GM21515 (cell line): ENCODE measurements at regions not wholly inside any gene's neighbourhood (a gene's known extent, or its start where the extent isn't known, plus 50 kb on each side); places are given as distances from the start of the nearest gene placed in this dataset.

Experiments used
- ATAC-seq: cut with Tn5 transposase; IDR thresholded peaks from one replicate; pipeline ENCODE4 v1.9.1; 2021; ENCODE audit not compliant: unreplicated experiment

DNA sequence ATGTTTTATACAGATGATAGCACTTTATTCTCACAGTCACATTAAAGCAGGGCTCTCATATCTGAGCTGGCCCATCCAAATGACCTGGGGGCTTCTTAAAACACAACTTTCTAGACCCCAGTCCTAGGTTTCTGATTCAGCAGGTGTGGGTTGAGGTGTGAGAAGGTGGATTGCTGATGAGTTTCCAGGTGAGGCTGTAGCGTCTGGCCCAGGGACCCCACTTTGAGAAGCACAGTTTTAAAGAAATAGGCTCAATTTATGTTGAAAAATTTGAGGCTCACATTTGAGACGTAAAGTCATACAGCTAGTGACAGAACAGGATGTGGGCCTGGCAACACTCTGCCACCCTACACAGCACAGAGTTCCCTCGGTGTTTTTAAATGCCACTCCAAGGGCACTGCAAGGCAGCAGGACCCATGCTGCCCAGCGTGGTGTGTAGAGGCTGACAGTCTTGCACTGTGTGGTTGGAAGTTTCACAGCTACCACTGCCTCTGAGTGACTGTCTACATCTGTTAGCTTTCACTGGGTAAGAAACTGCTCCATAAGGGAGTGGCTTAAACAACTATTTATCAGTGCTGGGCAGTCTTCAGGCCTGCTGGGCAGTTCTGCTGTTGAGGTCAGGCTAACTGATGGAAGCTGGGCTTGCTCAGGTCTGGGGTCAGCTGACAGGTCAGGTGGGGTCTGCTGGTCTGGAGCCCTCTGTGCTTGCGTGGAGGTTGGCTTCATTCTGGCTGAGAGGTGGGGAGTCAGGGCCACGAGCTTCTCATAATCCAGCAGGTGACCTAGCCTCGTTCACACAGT lies 319.7 kb downstream of the CXCL12 start:
- no peak for ATAC-seq

DNA sequence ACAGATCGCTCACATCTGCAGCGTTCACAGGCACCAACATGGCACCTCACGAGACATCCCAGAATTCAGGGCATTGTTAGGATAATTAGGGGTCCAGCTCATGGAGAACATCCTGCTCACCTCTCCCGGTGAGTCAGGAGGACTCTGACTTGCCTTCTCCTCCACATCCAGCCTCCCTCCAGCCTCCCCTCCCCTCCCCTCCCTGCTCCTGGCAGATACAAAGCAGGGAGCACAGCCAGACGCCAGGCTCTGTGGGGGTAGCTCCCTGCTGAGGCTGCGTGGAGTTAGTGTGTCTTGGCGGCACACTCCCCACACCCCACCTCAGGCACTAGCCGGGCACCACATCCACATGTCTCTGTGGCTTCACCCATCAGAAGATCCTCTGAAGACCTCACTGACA lies 320.6 kb downstream of the CXCL12 start:
- ATAC-seq: no peak

DNA sequence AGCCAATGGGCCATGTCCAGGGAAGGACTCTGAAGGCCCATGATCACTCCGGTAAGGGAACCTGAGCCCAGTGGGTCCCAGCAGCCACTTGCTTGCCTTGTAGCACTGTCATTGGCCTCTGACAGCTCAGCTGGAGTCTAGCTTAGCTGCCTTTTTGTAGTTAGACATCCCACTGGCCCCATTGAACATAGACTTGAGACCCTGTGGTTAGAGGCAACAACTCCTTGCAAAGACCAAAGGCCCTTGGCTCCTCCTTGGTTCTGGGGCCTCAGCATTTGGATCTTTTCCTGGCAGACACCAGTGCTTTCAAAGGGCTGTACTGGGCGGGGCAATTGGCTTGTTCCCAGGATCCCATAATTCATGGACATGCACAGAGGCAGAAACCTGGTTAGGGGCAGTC lies 321.2 kb downstream of the CXCL12 start:
- no peak for ATAC-seq

DNA sequence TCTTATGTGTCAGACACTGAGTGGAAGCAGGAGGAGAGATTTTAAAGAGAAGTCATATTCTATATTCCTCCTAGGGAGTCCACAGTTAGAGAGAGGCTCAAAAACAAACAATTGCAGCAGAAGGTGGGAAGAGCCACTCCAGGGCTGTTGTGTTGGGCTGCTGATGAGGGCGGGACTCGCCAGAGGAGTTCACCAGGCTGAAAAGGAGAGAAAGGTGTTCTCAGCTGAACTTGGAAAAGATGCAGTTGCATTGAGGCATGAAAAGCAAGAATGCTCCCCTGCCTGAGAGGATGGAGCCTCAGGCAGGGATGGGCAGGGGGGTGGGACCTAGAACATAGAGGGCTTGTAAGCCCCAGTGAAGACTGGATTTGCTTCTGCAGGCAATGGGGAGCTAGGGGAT lies 324.2 kb downstream of the CXCL12 start:
- no peak for ATAC-seq

DNA sequence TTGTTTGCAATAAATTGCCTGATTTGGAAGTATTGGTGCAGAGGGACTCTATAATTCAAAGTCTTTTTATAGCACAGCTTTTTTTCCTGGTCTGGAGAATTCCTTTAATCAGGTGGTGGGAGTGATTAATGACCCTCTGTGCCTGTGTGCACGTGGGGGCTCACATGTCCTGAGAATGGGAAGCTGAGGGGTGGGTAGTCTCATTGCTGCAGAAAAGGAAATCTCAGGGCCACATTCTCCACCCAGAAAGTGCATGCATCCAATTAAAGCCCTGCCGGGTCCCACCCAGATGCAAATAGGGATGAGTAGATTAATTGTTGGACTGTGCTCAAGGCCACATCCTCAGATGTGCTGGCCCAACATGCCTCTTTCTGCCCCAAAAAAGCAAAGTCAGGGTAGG lies 324.7 kb downstream of the CXCL12 start:
- ATAC-seq: no peak

DNA sequence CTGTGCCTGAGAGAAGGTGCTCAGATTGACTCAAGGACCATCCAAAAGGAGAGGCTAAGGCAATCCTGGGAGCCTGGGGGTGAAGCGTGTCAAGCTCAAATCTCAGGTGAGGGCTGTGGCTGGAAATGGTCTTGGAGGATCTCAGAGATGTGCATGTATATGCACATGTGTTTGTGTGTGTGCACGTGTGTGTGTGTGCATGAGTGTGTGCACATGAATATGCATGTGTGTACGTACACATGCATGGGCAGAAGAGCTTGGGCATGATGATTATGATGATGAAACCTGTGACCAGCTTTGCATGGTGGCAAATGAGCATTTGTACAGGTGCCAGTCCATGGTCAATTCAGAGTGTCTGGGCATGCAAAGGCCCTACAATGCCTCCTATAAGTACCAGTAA lies 326.6 kb downstream of the CXCL12 start:
- ATAC-seq: no peak

DNA sequence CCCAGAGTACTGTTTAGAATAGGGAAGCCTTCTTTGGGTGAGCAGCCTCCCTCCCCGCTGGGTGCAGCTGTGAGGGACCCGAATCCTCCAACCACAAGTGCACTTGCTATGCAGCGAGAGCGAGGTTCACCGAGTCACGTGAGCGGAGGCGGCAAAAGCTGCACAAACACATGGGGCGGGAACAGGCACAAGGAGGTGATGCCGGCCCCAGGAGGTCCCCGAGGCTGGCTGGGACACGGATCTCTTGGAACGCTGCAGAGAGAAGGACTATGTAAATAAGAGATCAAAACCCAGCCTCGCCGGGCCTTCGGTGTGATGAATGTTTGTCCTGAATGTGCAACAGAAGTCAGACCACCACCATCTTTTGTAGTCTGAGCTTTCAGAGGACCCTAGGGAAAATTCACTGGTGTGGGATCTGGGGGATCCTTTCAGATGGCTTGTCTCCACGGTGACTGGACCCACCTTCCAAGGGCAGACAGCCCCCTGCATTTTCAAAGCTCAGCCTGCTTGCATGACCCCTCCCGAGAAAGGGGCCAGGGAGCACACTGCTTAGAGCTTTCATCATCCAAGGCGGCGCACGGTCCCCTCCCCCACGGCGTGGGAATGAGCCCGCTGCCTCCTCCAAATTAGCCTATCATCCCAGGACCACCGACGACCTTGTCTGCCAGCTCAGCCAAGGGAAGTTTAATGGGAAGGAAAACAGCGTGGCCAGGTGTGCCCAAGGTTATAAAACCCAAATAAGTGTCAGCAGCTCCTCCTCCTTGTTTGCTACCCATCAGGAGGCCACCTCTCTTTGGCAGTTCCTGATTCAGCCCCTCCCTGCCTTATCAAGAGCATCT lies 327.7 kb downstream of the CXCL12 start:
- no peak for ATAC-seq

DNA sequence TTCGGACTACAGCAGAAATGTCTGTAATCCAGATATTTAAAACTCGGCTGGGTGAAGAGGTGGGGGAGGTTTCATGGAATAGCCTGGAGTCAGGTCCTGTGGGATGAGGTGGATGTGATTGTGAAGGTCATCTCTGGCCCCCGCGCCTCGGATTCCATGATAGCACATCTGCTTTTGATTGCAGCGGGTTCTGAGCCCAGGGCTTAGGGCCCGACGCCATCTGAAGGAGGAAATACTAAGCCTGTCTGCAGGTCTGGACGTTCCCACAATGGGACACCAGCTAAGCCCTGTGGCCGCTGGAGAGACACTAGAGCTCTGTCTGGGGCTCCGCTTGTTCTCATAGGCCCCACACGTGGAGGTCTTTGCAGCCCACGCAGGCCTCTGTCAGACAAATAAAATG lies 328.7 kb downstream of the CXCL12 start:
- ATAC-seq: no peak

DNA sequence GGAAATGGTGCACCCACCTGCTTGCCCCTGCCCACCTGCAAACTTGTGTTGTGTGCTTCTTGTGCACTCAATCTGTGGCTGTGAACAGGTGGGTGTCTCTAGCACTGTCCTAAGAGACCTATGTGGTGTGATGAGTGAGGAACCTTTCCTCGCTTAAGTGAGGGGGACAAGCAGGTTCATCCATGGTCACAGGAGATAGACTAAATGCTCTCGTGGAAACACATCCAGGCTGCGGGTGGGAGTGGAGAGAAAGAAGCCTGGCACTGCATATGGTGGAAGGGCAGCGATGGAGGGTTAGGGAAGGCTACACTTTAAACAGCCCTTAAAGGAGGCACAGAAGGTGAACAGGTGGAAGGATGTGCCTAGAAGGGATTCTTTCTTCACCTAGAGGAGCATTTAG lies 330.9 kb downstream of the CXCL12 start:
- ATAC-seq: no peak

DNA sequence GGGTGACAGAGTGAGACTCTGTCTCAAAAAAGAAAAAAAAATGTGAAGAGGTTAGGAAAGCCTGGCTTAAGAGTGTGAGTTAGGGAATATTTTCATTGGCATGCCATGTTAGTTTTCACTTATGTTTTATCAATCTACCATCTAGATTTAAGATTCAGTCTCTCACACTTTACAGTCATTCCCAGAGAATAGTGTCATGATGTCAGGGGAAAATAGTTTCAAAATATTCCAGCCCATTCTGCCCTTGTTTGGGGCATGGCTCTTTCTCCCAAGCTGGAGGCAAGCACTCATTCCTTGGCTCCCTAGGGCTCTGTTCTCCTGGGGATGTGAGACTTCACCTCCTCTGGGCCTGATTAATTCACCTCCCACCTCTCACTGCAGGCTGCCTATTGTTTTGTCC lies 331.5 kb downstream of the CXCL12 start:
- no peak for ATAC-seq

DNA sequence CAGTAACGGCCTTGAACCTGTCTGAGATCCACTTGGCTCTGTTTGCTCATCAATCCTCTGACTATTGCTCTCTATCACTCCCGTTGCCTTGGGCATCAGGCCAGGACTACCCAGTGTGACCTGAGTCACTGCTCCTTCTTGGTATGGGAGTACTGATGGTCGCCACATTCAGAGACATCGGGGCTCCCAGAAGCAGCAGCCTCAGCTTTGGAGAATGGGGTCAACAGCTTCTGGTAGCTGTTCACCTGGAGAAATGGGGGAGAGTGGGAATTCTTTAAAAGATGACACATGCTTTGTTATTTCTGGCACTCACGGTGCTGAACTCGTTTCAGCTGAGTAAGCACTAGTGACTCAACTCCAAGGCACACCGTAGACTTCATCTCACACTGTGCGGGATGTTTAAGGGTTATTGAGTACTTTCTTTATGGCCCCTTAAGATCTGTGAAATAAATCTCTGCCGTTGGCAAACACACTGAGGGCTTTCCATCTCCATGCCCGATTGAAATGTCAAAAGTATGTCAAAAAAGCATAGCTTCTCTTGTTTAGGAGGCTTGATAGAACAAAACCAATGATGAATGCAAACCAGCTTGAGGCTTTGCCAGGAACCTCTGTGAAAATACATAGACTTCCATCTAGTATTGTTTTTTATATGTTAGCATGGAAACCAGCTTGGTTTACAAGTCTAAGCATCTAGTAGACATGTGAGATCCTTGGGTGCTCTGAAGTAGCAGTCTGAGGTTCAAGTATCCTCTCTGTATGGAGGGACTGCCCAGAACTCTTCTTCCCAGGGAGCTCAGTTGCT lies 333.1 kb downstream of the CXCL12 start:
- no peak for ATAC-seq

DNA sequence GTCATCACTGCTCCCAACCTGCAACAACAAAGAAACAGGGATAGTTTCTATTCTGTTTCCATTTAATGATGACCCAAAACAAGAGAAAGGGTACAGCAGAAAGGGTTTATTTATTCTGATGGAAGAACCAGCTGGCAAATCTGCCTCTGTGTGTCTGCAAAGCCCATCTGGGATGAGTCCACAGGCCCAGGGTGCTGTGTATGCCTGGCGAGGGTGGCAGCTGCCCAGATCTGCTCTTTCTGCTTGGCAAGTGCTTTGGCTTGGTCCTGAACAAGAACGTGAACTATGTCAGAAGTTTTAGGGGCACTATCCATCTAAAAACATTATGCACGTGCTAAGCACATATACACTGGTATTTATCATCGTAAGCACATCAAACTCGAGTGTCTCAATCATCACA lies 333.8 kb downstream of the CXCL12 start:
- no peak for ATAC-seq

DNA sequence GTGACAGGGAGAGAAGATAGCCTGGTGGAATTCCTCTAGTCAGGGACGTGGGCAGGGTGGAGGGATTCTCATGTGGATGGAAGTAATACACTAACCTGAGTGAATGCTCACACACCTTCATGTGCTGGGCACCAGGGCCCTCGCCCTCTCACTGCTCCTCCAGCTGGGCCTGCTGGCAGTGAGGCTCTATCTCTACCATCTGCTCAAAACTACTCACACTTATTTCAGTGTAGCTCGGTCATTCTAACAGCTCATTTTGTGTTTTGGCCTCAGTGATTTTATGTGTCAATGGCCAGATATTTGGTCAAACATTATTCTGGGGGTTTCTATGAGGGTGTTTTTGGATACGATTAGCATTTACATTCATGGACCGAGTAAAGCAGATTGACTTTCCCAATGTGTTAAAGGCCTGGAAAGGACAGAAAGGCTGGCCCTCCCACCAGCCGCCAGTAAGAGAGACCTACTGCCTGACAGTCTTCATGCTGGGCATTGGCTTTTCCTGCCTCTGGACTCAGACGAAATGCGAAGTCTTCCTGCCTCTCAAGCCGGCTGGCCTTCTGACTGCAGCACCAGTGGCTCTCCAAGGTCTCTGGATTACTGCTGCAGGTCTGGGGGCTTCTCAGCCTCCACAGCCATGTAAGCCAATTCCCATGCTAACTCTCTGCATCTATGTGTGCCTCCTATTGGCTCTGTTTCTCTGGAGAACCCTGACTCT lies 335.4 kb downstream of the CXCL12 start:
- ATAC-seq: no peak

DNA sequence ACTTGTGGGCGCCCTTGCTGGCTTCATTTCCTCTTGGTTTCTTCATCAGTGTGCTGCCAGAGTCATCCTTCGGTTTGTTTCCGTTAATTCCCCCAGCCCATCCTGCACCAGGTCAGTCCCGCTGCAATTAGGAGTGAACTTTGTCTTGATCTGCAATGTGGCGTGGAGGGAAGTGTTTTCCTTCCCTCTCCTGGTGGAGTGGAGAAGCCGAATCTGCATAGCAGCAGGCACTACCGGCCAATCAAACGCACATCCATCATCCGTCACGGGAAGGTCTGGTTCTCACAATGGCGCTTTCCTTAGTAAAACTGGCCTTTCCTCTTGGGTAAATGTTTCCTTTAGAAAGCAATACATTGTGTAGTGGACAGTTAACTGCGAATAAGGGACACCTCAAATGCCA lies 337.5 kb downstream of the CXCL12 start:
- no peak for ATAC-seq

DNA sequence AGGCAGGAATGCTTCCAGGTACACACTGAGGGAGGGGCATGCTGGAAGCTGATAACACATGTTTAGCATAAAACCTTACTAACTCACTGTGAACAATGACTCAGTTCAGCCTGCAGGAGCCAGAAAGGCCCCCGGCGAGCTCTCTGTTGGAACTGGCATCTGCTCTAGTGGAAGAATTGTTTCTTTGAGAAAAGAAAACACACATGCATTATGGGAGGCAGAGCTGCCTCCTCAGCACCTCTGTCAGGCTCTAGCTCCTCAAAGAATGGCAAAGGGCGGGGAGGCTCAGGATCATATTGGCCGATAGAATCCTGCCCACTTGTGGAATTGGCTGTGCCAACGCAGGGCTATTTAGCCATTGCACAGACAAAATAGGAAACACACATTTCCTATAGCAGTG lies 338.3 kb downstream of the CXCL12 start:
- no peak for ATAC-seq

DNA sequence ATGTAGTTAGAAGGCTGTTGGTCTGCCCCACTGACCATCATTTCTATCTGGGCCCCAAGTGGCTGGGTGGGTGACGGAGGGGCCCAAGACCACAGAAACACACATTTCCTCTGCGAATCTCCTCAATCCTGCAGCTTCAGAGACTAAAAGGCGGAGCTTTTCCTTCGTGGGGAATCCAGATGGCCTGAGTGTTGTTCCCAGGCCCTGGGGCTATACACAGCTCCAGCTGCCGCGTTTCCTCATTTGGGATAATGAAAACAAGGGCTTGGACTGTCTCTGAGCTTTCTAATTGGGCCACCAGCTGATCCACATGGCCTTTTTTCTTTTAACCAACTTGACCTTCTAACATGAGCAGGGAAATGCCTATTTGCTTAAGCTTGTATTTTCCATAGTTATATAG lies 339.9 kb downstream of the CXCL12 start:
- ATAC-seq: no peak

DNA sequence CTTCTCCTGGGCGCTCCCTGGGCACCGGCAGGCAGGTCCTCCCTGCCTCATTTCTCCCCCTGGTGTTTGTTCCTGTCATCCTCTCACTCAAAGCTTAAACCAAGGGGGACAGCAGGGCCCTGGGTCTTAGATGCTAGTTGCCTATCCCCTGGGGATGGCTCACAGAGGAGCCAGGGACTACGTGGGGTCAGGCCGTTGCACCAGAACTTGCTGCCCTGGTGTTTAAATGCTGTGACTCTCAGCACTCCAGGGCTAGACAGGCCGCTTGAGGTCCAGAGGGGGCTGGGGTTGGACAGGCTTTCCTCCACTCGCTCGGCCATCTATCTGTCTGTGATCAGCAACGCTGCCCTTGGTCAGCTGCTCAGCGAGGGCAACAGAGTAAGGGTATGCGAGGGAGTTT lies 340.3 kb downstream of the CXCL12 start:
- ATAC-seq: no peak

DNA sequence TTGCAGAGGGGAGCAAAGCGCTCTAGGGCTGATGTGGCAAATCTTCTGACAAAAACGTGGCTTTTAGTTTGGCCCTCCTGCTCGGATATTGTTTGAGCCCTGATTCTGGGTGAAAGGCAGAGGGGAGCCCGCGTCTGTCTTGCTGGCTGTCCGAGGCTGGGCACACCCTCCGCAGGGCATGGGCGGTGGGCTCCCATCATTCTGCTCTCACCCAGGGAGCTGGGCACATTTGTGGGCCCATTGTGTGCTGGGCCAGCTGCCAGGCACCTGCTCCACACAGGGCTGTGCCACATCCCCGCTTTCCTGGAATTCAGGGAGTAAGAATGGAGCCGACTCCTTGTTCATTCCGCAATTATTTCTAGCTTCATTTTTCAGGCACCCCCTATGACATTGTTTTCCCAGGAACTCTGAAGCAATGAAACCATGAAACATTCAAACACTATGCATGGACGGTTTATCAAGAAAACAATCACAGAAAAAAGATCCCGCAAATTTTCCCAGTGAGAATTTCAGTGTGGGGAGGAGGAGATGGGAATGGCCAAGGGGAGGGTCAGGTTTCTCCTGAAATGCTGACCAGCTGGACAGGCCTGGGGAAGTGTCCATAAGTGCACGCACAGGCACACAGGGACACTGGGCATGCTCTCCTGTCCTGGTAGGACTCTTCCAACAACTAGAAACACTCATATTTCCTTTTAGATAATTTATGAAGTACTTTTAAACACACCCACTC lies 341.1 kb downstream of the CXCL12 start:
- no peak for ATAC-seq

DNA sequence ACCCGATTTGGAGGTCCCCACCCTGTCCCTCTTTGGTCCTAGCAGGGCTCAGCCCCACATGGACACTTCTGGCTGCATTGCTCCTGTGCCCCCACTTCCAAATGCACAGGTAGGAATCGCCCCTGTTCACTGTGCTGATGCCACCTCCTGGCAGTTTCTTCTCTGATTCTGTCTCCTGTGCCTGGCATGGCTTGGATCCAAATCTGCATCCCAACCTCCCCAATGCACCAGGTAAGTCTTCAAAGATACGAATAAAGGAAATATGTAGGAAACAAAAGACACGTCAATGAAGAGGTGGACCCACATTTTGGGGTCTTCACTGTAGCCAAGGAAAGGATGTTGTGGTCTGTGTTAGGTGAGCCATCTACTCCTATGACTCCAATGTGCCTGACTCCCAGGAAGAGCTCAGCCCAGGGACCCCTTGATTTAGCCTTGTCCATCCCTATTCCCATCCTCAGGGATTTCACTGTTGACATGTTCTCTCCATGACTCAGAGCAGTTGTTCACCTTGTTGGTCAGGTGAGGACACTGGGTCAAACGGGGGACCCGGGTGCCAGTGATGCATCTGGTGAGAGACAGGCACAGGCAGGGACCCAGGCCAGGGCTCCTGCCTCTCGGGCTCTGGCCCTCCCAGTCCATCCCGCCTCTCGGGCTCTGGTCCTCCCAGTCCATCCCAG lies 341.8 kb downstream of the CXCL12 start:
- no peak for ATAC-seq
